Hepatocyte (in vitro differentiated cells): ENCODE measurements at regions not wholly inside any gene's neighbourhood (a gene's known extent, or its start where the extent isn't known, plus 50 kb on each side); places are given as distances from the start of the nearest gene placed in this dataset.

Source experiments
- DNase-seq: peaks from one replicate; pipeline ENCODE4 v3.0.0-alpha.2; 2016; ENCODE audit warnings: low spot score
- H2AFZ ChIP-seq: fragments of 200-600 bp; sonication (generic); 2 replicates; pipeline ENCODE4 v1.6.0; 2016; ENCODE audit warnings: antibody characterized with exemption, mild to moderate bottlenecking
- H3K27ac ChIP-seq: fragments of 200-600 bp; sonication (generic); 2 replicates; pipeline ENCODE4 v1.5.1; 2016; ENCODE audit warnings: mild to moderate bottlenecking
- H3K27me3 ChIP-seq: fragments of 200-600 bp; sonication (generic); 2 replicates; pipeline ENCODE4 v1.6.1; 2016
- H3K36me3 ChIP-seq: fragments of 200-600 bp; sonication (generic); replicated peaks from 2 replicates; pipeline ENCODE4 v1.5.1; 2016; ENCODE audit warnings: low read depth; ENCODE audit not compliant: insufficient read depth
- H3K4me1 ChIP-seq: fragments of 200-600 bp; sonication (generic); 2 replicates; pipeline ENCODE4 v1.5.1; 2016; ENCODE audit warnings: mild to moderate bottlenecking, moderate library complexity; ENCODE audit not compliant: insufficient read depth
- H3K4me2 ChIP-seq: fragments of 200-600 bp; sonication (generic); 2 replicates; pipeline ENCODE4 v1.6.0; 2016
- H3K4me3 ChIP-seq: fragments of 200-600 bp; sonication (generic); 2 replicates; pipeline ENCODE4 v1.5.1; 2016; ENCODE audit warnings: mild to moderate bottlenecking
- H3K79me2 ChIP-seq: fragments of 200-600 bp; sonication (generic); 2 replicates; pipeline ENCODE4 v1.6.0; 2017; ENCODE audit warnings: mild to moderate bottlenecking
- H3K9me2 ChIP-seq: fragments of 200-600 bp; sonication (generic); replicated peaks from 2 replicates; pipeline ENCODE4 v1.6.0; 2017; ENCODE audit warnings: mild to moderate bottlenecking; ENCODE audit not compliant: insufficient read depth
- H3K9me3 ChIP-seq: fragments of 200-600 bp; sonication (generic); 2 replicates; pipeline ENCODE4 v1.5.1; 2016; ENCODE audit warnings: low read depth, mild to moderate bottlenecking
- H4K20me1 ChIP-seq: fragments of 200-600 bp; sonication (generic); 2 replicates; pipeline ENCODE4 v1.6.0; 2016; ENCODE audit warnings: mild to moderate bottlenecking; ENCODE audit not compliant: insufficient read depth, poor library complexity, severe bottlenecking
- CTCF ChIP-seq: fragments of 200-600 bp; sonication (generic); IDR thresholded peaks from 2 replicates; pipeline ENCODE4 v1.5.1; 2016; ENCODE audit warnings: antibody characterized with exemption, mild to moderate bottlenecking; ENCODE audit not compliant: poor library complexity
- EZH2 ChIP-seq: fragments of 200-600 bp; sonication (generic); IDR thresholded peaks from 2 replicates; pipeline ENCODE4 v1.6.1; 2016; ENCODE audit warnings: antibody characterized with exemption, mild to moderate bottlenecking, borderline replicate concordance
- EZH2phosphoT487 ChIP-seq: fragments of 200-600 bp; sonication (generic); IDR thresholded peaks from one replicate; pipeline ENCODE4 v1.6.1; 2018; ENCODE audit warnings: antibody characterized with exemption, mild to moderate bottlenecking, low read depth, moderate library complexity; ENCODE audit not compliant: unreplicated experiment, severe bottlenecking
- WGBS: methylation state at CpG from one replicate; pipeline ENCODE4 v1.1.6; 2016; ENCODE audit warnings: low lambda C conversion rate; ENCODE audit errors: missing lambda C conversion rate; 5-methylcytosine and 5-hydroxymethylcytosine counted together

- DNase-seq = no peak
- H2AFZ ChIP-seq = no peak overlapping the region
- no peaks in the 10 kb centered on the region for H3K79me2 ChIP-seq
- peak overlapping the region; percentile 80 for H3K27ac ChIP-seq
- H3K27me3 ChIP-seq = no peaks in the 10 kb centered on the region
- no peaks in the 10 kb centered on the region for H3K9me2 ChIP-seq
- no peak overlapping the region for H3K4me3 ChIP-seq
- H4K20me1 ChIP-seq = no peaks in the 10 kb centered on the region
- 13% methylated on average over 8 of the region's 8 CpGs for WGBS
- H3K36me3 ChIP-seq = no peaks in the 10 kb centered on the region
- no peaks in the 10 kb centered on the region for H3K9me3 ChIP-seq
- H3K4me1 ChIP-seq = peaks cover 39% of the 10 kb centered on the region
- TF ChIP-seq CTCF (no peak), EZH2 (no peak), EZH2phosphoT487 (no peak)
- H3K4me2 ChIP-seq = peak overlapping the region; percentile 66
These were observed 320.1 kb upstream of the NFE2L3 start for GRCh38 chr7:25831831-25832411.

- H3K9me3 ChIP-seq = no peaks in the 10 kb centered on the region
- no peaks in the 10 kb centered on the region for H3K9me2 ChIP-seq
- H2AFZ ChIP-seq = no peak overlapping the region
- TF ChIP-seq CTCF (no peak), EZH2 (no peak), EZH2phosphoT487 (no peak)
- H3K36me3 ChIP-seq = no peaks in the 10 kb centered on the region
- no peaks in the 10 kb centered on the region for H4K20me1 ChIP-seq
- WGBS = 26% methylated on average over 7 of the region's 7 CpGs
- H3K79me2 ChIP-seq = no peaks in the 10 kb centered on the region
- DNase-seq = no peak
- no peak overlapping the region for H3K4me3 ChIP-seq
- H3K27me3 ChIP-seq = no peaks in the 10 kb centered on the region
- peak overlapping the region; percentile 80 for H3K27ac ChIP-seq
- H3K4me1 ChIP-seq = peaks cover 39% of the 10 kb centered on the region
- peak overlapping the region; percentile 66 for H3K4me2 ChIP-seq
These were observed 319.5 kb upstream of the NFE2L3 start for GRCh38 chr7:25832456-25832855.

DNA sequence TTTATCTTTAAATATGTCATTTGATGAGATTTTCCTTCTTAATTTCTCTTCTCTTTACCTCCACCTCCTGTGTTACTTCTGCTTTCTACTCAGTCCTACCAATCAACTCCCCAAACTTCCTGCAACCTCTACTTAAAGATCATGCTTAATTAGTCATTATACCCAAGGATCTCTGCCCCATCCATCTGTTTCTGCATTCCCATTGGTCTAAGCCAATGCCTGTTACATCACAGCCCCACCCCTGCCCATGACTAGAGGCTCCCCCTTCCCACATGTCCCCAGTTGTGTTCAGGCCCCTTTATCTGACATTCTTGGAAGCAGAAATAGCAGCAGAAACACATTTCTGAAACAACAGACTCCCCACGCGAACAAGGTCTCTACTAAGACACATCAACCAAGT lies 319.1 kb upstream of the NFE2L3 start:
- 79% methylated on average over 2 of the region's 2 CpGs for WGBS
- Histone ChIP-seq H2AFZ (no peak overlapping the region), H3K4me1 (peaks cover 39% of the 10 kb centered on the region), H3K9me2 (no peaks in the 10 kb centered on the region), H4K20me1 (no peaks in the 10 kb centered on the region), H3K9me3 (no peaks in the 10 kb centered on the region), H3K79me2 (no peaks in the 10 kb centered on the region), H3K27me3 (no peaks in the 10 kb centered on the region), H3K4me2 (no peak overlapping the region), H3K27ac (peak overlapping the region; percentile 80), H3K36me3 (no peaks in the 10 kb centered on the region), H3K4me3 (no peak overlapping the region)
- TF ChIP-seq EZH2 = no peak
- TF ChIP-seq CTCF = no peak
- TF ChIP-seq EZH2phosphoT487 = no peak
- DNase-seq = no peak

- no peaks in the 10 kb centered on the region for H3K36me3 ChIP-seq
- H2AFZ ChIP-seq = no peak overlapping the region
- 73% methylated on average over 4 of the region's 4 CpGs for WGBS
- no peak for DNase-seq
- peak overlapping the region; percentile 7 for H3K27ac ChIP-seq
- H3K4me1 ChIP-seq = peaks cover 39% of the 10 kb centered on the region
- no peaks in the 10 kb centered on the region for H3K9me3 ChIP-seq
- H4K20me1 ChIP-seq = no peaks in the 10 kb centered on the region
- TF ChIP-seq EZH2phosphoT487 (no peak), EZH2 (no peak), CTCF (no peak)
- H3K4me2 ChIP-seq = no peak overlapping the region
- no peaks in the 10 kb centered on the region for H3K27me3 ChIP-seq
- no peak overlapping the region for H3K4me3 ChIP-seq
- no peaks in the 10 kb centered on the region for H3K79me2 ChIP-seq
- no peaks in the 10 kb centered on the region for H3K9me2 ChIP-seq
These were observed 317.9 kb upstream of the NFE2L3 start for GRCh38 chr7:25834050-25834449.
